ENCODE measurements at regions not wholly inside any gene's neighbourhood (a gene's known extent, or its start where the extent isn't known, plus 50 kb on each side); places are given as distances from the start of the nearest gene placed in this dataset.
A peak's percentile ranks its signal among the peaks of the same experiment; 100 is the strongest.
"Not testable (repeated sequence)": the region's sequence is repeated elsewhere in the genome, so short reads cannot be mapped to it uniquely, and the experiment has no call there.

DNA sequence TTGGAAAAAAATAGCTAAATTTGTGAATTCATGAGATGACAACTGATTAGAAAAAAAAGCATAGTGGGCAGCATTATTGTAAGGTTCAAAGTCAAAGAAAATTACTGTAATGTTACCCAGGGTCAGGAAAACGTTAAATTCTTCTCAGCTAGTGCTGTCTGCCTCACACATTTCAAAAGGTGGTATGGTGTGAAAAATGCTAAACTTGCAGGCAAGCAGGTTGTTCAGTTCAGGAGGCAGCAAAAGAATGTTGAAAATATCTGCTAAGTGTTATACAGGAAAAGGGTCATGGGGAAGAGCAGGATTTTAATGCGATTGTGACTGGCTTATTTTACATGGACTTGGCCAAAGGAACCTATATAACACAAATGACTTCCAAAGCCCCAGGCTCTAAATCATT lies 232.5 kb upstream of the NDST3 start:
- DNase-seq (ENCODE audit: low spot score), result no peak

DNA sequence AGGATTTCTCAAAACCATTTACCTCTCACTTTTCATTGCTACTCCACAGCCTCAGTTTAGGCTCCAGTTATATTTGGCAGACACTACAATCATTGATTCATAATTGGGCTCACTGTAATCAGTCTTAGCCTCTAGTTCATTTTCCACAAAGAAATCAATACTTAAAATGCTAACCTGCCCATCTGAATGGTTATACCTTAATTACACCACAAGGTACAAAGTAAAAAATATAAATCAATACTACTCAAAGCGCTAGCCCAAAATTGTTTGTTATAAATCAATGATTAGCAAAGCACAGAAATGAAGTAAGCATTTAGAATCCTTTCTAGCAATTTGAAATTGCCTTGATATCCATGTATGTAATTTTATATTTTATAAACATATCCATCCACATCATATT lies 222.6 kb upstream of the NDST3 start:
- no peak for DNase-seq (ENCODE audit: low spot score)

GRCh38 chr4:117814277-117815246 lies 219.7 kb upstream of the NDST3 start:
- no peak for DNase-seq (ENCODE audit: low spot score)

DNA sequence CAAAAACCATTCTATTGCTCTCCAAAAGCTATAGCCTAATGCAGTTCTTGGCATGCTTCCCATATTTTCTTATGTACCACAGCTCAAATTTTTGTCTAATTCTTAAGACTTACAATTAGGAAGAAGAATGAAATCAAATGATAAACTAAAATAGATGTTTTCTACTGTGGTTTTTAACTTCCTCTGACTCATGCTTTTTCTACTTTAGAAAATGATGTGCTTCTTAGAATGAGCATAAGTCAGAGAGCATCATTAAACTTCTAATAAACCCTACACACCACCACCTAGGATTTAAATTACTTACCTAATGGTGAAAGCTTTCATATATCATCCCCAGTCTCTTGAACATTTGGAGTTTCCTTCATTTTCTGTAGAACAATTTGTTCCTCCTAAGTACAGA lies 217.0 kb upstream of the NDST3 start:
- DNase-seq (ENCODE audit: low spot score), result no peak

- no peak for DNase-seq (ENCODE audit: low spot score)
These were observed 212.5 kb upstream of the NDST3 start for GRCh38 chr4:117821834-117822233.

DNA sequence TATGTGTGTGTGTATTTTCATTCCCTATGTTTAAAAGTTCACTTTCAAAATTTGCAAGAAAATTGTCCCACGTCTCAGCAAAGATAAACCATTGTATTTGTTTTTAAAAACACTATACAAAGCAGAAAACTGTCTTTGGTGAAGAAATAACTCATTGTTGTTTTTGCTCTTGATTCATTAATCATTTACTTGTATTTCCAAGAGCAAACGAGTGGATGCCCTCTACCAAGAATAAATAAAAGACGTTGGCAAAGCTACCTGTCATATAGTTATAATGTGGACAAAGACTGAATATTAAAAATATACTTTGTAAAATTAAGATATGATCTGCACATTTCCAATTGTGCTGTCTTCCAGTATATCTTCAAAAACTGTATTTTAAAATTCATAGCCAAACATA lies 210.9 kb upstream of the NDST3 start:
- no peak for DNase-seq (ENCODE audit: low spot score)

DNA sequence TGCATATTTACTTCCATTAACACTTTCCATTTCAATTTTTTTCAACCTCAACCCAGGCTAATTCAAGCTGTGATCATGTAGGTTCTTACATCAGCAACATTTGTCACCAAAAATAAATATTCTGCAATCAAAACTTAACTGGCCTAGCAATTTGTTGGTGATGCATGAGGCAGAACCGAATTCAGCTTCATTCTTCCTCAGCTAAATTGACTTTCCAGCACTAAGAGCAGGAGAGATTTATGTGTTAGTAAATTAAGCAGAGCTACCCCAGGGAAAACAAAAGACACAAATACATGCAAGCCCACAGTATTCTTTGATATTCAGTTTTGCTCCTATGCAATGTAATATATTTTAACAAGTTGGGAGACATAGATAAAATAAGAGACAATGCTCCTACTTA lies 208.7 kb upstream of the NDST3 start:
- no peak for DNase-seq (ENCODE audit: low spot score)

GRCh38 chr4:117831060-117831683 lies 203.1 kb upstream of the NDST3 start:
- no peak for DNase-seq (ENCODE audit: low spot score)

DNA sequence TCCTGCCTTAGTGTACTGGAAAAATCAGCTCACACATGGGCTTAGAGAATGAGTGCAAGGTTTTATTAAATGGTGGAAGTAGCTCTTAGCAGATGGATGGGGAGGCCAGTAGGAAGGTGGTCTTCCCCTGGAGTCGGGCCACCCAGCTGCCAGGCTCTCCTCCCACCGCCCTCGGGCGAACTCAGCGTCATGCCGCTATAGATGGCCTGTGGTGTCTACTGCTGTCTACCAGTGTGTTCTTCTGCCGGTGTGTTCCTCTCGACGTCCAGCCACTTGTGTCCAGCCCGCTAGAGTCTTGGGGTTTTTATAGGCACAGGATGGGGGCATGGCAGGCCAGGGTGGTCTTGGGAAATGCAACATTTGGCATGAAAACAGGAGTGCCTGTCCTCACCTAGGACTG lies 198.7 kb upstream of the NDST3 start:
- DNase-seq (ENCODE audit: low spot score), result no peak

DNA sequence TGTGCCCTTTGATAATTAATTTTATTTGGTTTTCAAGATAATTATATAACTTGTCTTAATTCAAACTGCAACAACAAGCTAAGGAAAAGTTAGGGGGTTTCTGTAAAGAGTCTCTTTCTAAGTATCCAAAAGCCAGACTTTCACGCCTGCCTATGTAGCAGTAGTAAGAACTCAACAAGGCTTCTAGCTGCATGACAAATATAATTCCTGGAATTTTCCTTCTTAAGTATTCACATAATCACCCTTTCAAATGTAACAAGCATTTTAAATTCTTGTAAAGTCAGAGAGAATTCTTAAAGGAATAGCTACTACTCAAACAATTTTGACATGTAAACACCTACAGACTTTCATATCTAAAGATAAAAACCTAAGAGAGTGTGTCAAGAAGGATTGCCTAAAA lies 189.7 kb upstream of the NDST3 start:
- peak; percentile 31 for DNase-seq (ENCODE audit: low spot score)

GRCh38 chr4:117845270-117845669 lies 189.0 kb upstream of the NDST3 start:
- DNase-seq (ENCODE audit: low spot score), result no peak

DNA sequence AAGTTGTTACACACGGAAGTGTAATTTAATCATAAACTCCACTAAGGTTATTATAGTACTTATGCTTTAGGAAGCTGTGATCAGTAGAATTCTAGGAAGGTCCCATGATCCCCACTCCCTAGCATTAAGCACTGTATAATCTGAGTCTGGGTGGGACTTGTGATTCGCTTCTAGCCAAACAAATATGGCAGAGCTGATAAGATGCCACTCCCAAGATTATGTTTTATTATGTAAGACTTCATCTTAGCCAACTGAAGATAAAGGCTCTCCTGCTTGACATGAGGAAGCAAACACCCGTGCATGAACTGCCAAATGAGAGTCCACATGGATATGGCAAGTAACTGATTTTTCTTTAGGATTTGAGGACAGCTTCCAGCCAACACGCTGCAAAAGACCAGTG lies 186.4 kb upstream of the NDST3 start:
- DNase-seq (ENCODE audit: low spot score), result no peak

DNA sequence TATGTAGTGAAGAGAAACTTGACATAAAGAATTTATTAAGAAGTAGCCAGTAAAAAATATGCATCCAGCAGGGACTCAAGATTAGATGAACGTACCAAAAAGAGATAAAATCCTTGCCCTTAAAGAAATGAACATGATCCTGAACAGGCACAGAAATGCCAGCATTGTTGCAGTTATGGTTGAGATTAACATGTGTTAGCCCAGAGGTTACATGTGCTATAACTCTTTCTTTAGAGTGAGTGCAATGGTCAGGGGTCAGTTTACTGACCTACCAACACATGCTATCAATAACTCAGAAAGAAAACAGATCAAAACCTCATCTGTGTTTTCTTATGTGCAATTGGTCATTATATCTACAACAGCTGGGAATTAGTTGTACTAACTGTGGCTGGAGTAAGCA lies 166.1 kb upstream of the NDST3 start:
- DNase-seq (ENCODE audit: low spot score), result no peak

DNA sequence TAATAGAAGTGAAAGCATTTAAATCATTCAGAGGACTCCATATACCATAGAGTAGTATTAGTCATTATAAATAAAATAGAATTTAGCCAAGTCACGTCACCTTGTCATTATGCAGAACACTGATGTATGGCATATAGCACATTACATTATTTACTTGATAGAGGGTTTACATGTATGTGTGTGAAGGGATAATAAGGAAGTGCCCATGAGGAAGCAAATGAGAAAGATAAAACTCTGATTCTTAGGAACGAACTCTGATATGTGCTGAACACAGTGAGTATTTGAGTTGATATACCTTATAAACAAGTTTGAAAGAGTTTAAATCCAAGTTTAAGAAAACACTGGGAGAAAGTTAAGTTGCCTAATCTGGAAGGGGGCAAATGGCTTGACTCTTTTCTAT lies 160.5 kb upstream of the NDST3 start:
- DNase-seq (ENCODE audit: low spot score), result no peak

GRCh38 chr4:117874216-117874615 lies 160.1 kb upstream of the NDST3 start:
- no peak for DNase-seq (ENCODE audit: low spot score)

DNA sequence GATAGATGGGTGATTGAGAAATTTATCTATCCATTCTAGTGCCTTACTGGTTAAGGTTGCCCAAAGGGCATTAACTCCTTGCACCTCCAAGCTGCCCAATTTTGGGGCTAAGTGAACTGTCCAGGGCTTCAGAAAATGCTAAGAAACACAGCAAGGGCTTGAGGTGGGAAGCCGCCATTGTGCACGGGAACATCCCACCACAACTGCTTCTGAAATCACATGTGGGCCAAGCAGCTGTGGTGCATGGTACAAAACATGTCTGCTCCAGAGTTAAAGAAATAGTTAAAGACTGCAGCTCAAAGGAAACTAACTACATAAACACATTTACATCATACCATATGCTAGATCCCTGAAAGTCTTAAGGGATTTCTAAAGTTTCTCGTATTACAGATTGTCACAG lies 144.3 kb upstream of the NDST3 start:
- no peak for DNase-seq (ENCODE audit: low spot score)

- no peak for DNase-seq (ENCODE audit: low spot score)
These were observed 141.1 kb upstream of the NDST3 start for GRCh38 chr4:117893207-117893606.

DNA sequence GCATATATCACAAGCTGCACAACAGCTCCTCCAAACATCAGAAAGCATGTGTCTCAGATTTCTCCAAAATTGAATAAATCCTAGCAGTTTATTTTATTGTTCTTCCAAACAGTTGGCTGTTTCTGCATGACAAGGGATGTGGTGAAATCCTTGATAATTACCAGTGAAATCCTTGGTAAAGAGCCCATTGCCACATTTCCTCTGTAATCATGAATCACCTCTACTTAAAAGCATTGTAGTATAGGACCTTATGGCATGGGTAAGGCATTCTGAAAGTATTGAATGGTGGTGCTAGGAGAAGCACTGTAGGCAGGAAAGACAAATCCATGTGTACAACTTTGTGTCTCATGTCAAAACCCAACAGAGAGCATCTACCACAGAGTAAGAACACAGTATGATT lies 135.8 kb upstream of the NDST3 start:
- no peak for DNase-seq (ENCODE audit: low spot score)

DNA sequence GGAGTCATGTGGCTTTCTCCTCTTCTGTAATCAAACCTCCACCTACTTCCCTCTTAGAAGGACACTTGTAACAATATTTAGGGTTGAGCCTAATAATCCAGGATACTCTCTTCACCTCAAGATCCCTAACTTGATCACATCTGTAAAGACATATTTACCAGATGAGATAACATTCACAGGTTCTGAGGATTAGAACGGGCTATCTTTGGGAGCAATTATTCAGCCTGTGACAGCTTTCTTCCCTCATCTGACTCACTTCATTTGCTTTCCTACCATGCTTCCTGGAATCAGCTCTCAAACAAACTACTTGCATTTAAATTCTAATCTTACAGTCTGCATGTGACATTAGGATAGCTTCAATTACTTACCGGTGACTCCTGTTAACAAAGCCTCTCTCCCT lies 133.5 kb upstream of the NDST3 start:
- DNase-seq (ENCODE audit: low spot score), result no peak

DNA sequence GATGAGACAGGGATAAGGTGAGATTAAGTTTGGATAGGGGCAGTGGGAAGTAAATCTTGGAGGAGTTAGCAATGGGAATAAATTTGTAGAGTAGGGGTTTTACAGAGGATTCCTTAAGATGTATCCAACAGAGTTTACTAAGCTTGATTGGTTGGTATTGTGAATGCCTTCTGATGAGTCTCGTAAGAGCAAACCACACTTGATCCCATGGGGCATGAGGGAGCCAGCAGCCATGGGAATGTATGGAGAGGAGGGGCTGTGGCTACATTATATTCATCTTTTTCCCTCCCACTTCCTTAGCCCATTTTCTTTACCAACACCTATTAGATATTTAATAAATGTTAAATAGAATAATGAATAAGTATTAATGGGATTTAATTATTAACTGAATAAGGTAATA lies 126.6 kb upstream of the NDST3 start:
- no peak for DNase-seq (ENCODE audit: low spot score)

- DNase-seq (ENCODE audit: low spot score), result no peak
These were observed 125.7 kb upstream of the NDST3 start for GRCh38 chr4:117908306-117909207.

GRCh38 chr4:117916728-117917127 lies 117.6 kb upstream of the NDST3 start:
- DNase-seq (ENCODE audit: low spot score), result no peak

DNA sequence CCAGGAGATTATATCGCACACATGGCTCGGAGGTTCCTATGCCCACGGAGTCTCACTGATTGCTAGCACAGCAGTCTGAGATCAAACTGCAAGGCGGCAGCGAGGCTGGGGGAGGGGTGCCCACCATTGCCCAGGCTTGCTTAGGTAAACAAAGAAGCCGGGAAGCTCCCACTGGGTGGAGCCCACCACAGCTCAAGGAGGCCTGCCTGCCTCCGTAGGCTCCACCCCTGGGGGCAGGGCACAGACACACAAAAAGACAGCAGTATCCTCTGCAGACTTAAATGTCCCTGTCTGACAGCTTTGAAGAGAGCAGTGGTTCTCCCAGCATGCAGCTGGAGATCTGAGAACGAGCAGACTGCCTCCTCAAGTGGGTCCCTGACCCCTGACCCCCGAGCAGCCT lies 112.0 kb upstream of the NDST3 start:
- DNase-seq (ENCODE audit: low spot score), result not testable (repeated sequence)

All from putamen (tissue), 1 donor.